SK-N-MC (cell line): ENCODE measurements at regions not wholly inside any gene's neighbourhood (a gene's known extent, or its start where the extent isn't known, plus 50 kb on each side); places are given as distances from the start of the nearest gene placed in this dataset.

ENCODE experiments used
- EZH2 ChIP-seq: fragments of 200-600 bp; sonication (generic); IDR thresholded peaks from one replicate; pipeline ENCODE4 v1.6.1; 2017; ENCODE audit warnings: antibody characterized with exemption
- FOXP2 ChIP-seq: optimal IDR thresholded peaks from 2 replicates; pipeline ENCODE3; 2011; ENCODE audit warnings: mild to moderate bottlenecking, moderate library complexity; ENCODE audit not compliant: insufficient read depth; ENCODE audit errors: extremely low read length, control extremely low read depth

GRCh38 chr7:113787106-113787505, 131.7 kb downstream of the PPP1R3A start:
- no peak for TF ChIP-seq FOXP2
- TF ChIP-seq EZH2, result no peak
